Upper lobe of right lung (tissue), 1 donor: ENCODE measurements at regions not wholly inside any gene's neighbourhood (a gene's known extent, or its start where the extent isn't known, plus 50 kb on each side); places are given as distances from the start of the nearest gene placed in this dataset.

ENCODE experiments used
- ATAC-seq: fragments of 200-7000 bp; cut with Tn5 transposase; one replicate; pipeline ENCODE4 v1.9.1; 2020; ENCODE audit warnings: mild to moderate bottlenecking, moderate library complexity
- DNase-seq: peaks from one replicate; pipeline ENCODE4 v3.0.0-alpha.2; 2020
- H3K27ac ChIP-seq: fragments of 200-600 bp; one replicate; pipeline ENCODE4 v1.8.0; 2022
- H3K27me3 ChIP-seq: fragments of 200-600 bp; one replicate; pipeline ENCODE4 v1.8.0; 2022; ENCODE audit warnings: mild to moderate bottlenecking
- H3K36me3 ChIP-seq: fragments of 200-600 bp; one replicate; pipeline ENCODE4 v1.8.0; 2022
- H3K4me1 ChIP-seq: fragments of 200-600 bp; one replicate; pipeline ENCODE4 v1.8.0; 2022
- H3K4me3 ChIP-seq: fragments of 200-600 bp; one replicate; pipeline ENCODE4 v1.8.0; 2022; ENCODE audit warnings: mild to moderate bottlenecking
- H3K9me3 ChIP-seq: fragments of 200-600 bp; one replicate; pipeline ENCODE4 v1.8.0; 2022
- CTCF ChIP-seq: fragments of 200-600 bp; IDR thresholded peaks from one replicate; pipeline ENCODE4 v1.8.0; 2022; ENCODE audit warnings: antibody characterized with exemption
- intact Hi-C: fragments of 100-400 bp; cut with DNase I; formaldehyde crosslinking; loops from one replicate; pipeline ENCODE4 v1.11.0; 2022
- donor health status: DM: no; HTN: yes; CAD: no; lungs with severe emphysema.

- no peak overlapping the region for H3K27ac ChIP-seq
- no peaks in the 10 kb centered on the region for H3K9me3 ChIP-seq
- H3K27me3 ChIP-seq = no peaks in the 10 kb centered on the region
- TF ChIP-seq CTCF = no peak
- no peaks in the 10 kb centered on the region for H3K36me3 ChIP-seq
- ATAC-seq (no peak), DNase-seq (no peak)
- intact Hi-C loops = no loop called here
- H3K4me1 ChIP-seq = no peaks in the 10 kb centered on the region
- H3K4me3 ChIP-seq = no peak overlapping the region
Observed at GRCh38 chr13:37954191-37954590, 84.6 kb upstream of the TRPC4 start.

DNA sequence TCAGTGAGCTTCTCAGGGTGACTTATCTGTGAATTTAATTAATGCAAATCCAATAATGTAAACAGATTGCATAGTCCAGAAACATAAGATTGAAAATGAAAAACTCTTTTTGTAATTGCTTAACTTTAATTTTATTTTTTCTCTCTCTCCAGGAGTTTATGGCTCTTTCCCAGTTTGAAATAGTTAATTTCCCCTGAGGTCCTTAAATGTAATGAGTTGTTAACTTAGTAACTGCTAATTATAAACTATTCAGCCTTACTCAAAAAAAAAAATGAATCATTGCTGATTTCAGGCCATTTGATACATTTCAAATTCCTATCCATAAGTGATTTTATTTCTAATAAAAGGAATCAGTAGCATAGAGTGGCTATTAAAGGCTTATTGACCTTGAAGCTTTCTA lies 84.1 kb upstream of the TRPC4 start:
- ATAC-seq (no peak), DNase-seq (no peak)
- Histone ChIP-seq H3K27me3 (no peaks in the 10 kb centered on the region), H3K9me3 (no peaks in the 10 kb centered on the region), H3K4me1 (no peaks in the 10 kb centered on the region), H3K4me3 (no peak overlapping the region), H3K36me3 (no peaks in the 10 kb centered on the region), H3K27ac (no peak overlapping the region)
- TF ChIP-seq CTCF = no peak
- intact Hi-C loops = no loop called here

DNA sequence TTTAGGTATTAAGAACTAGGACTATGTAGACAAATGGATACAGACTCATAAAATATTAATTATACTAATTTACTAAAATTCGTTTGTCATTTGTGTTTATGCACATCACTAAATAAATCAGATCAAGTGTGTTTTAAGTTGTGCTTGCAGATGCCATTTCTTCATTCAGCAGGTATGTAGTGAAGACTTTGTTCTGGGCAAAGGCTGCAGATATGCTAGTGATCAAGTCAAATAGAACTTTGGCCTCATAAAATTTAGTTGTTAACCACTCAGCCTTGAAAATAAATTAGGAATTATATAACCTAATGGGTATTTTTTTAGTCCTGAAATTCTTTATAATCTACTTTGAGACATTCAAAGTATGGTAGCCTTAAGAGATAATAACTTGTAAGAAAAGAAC lies 80.4 kb upstream of the TRPC4 start:
- Histone ChIP-seq H3K4me1 (no peaks in the 10 kb centered on the region), H3K4me3 (no peak overlapping the region), H3K36me3 (no peaks in the 10 kb centered on the region), H3K27me3 (no peaks in the 10 kb centered on the region), H3K9me3 (no peaks in the 10 kb centered on the region), H3K27ac (no peak overlapping the region)
- ATAC-seq = no peak
- no peak for DNase-seq
- intact Hi-C loops = no loop called here
- TF ChIP-seq CTCF = no peak

DNA sequence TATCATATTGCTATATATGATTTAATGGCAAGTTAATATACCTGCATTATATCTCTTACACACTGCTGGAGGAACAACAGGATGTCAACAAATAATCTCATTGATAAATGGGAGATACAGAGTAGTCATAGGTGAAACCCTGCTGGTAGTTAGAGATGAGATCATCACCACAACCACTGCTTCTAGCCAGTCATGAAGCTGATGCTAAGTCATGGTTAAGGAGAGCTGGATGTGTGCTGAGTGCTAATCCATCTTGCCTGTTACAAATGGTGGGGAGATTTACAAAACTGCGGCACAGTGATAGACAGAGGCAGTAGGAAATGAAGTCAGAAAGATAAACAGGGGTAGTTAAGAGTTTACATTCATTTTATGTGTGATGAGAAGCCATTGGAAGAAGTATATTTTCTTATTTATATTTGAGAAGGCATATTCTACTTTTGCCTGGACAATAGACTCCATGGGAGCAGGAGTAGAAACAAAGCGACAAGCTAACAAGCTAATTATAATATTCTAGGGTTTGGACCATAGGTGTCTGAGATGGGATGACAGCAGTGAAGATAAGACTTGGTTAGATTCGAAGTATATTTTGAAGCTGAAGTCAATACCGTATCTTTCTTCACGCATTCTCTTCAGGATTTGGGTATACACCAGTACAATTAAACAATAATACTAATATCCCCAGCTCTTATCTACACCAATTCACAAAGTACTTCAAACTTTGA lies 78.0 kb upstream of the TRPC4 start:
- H3K36me3 ChIP-seq = no peaks in the 10 kb centered on the region
- H3K27me3 ChIP-seq = no peaks in the 10 kb centered on the region
- H3K4me1 ChIP-seq = no peaks in the 10 kb centered on the region
- H3K27ac ChIP-seq = no peak overlapping the region
- TF ChIP-seq CTCF = no peak
- H3K4me3 ChIP-seq = no peak overlapping the region
- intact Hi-C loops = no loop called here
- ATAC-seq (no peak), DNase-seq (no peak)
- H3K9me3 ChIP-seq = no peaks in the 10 kb centered on the region

DNA sequence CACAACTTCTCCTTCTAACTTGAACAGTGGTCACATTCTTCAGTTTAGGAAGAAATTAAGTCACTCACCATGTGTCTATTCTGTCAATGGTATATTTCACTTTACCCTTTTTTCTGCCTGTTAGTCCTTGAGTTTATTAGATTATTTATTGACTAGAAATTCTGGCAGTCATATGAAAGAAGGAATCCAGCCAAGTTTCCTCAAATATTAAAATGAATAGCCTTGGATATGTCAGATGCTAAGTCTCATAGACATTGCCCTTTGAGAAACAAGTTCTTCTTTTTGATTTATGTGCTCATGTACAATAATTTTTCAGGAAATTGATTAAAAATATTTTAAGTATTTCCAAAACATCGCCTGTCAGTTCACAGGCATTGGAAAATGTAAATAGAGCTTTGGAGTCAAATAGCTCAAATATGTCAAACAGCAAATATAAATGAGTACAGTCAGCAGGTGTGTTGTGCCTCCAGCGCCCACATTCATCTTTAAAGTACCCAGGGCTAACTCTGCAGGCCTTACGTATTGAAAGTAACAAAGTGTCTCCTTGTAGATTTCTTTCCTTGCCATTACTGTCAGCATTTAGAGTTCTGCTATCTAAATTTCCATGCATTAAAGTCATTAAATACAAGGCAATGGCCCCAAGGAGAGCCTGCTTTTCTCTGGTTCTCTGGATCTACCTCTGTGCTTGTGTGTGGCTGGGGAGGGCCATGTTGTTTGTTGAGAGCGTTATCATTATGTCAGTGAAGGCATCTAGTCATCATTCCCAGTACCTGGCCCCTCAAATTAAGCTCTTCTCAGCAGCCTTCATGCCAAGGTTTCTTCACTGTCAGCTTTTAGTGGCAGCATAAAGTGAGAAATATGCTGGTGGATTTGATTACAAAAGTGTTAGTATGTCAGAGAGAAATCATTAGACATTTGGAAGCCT lies 76.3 kb upstream of the TRPC4 start:
- DNase-seq (no peak), ATAC-seq (no peak)
- Histone ChIP-seq H3K27me3 (no peaks in the 10 kb centered on the region), H3K4me3 (no peak overlapping the region), H3K4me1 (no peaks in the 10 kb centered on the region), H3K27ac (no peak overlapping the region), H3K36me3 (no peaks in the 10 kb centered on the region), H3K9me3 (no peaks in the 10 kb centered on the region)
- intact Hi-C loops = no loop called here
- no peak for TF ChIP-seq CTCF
